ENCODE measurements at regions not wholly inside any gene's neighbourhood (a gene's known extent, or its start where the extent isn't known, plus 50 kb on each side); places are given as distances from the start of the nearest gene placed in this dataset.

GRCh38 chr10:131843881-131844284 lies 56.9 kb upstream of the PPP2R2D start:
- DNase-seq (ENCODE audit: low read depth, low spot score), result no peak
- no peak overlapping the region for H3K27ac ChIP-seq (ENCODE audit: insufficient read depth, low read depth, low read length)
- no peak overlapping the region for H3K4me3 ChIP-seq (replicated peaks in 1 of 3; ENCODE audit: insufficient read depth in 1 of 3, low read depth in 1 of 3, low read length in 3 of 3)
- H3K27me3 ChIP-seq (ENCODE audit: control insufficient read depth in 2 of 2, insufficient read depth in 2 of 2, low read length in 2 of 2), result no peaks in the 10 kb centered on the region
- H3K9ac ChIP-seq (replicated peaks; ENCODE audit: extremely low read depth, insufficient read depth, low read length), result no peak overlapping the region
- intact Hi-C loops (cut with micrococcal nuclease), result no loop called here
- CTCF ChIA-PET, result no interaction called here
- FAIRE-seq, result no peak
- TF ChIP-seq EZH2 (IDR thresholded peaks at IDR 0.05; ENCODE audit: borderline replicate concordance, low read depth, low read length, severe bottlenecking) (no peak), FOS (IDR thresholded peaks at IDR 0.05; ENCODE audit: borderline replicate concordance, insufficient read depth, low read length) (no peak), MAX (IDR thresholded peaks at IDR 0.05; ENCODE audit: insufficient read depth, insufficient read length) (no peak), MYC (IDR thresholded peaks at IDR 0.05; ENCODE audit: low read depth, low read length) (no peak), JUN (IDR thresholded peaks at IDR 0.05; ENCODE audit: borderline replicate concordance, insufficient read depth, insufficient read length, low read depth) (no peak), POLR2A (IDR thresholded peaks at IDR 0.05; ENCODE audit: low read depth, low read length) (no peak), POLR2AphosphoS5 (IDR thresholded peaks at IDR 0.05; ENCODE audit: insufficient read depth, low read depth, low read length) (no peak)
- TF ChIP-seq, protein P1, sequence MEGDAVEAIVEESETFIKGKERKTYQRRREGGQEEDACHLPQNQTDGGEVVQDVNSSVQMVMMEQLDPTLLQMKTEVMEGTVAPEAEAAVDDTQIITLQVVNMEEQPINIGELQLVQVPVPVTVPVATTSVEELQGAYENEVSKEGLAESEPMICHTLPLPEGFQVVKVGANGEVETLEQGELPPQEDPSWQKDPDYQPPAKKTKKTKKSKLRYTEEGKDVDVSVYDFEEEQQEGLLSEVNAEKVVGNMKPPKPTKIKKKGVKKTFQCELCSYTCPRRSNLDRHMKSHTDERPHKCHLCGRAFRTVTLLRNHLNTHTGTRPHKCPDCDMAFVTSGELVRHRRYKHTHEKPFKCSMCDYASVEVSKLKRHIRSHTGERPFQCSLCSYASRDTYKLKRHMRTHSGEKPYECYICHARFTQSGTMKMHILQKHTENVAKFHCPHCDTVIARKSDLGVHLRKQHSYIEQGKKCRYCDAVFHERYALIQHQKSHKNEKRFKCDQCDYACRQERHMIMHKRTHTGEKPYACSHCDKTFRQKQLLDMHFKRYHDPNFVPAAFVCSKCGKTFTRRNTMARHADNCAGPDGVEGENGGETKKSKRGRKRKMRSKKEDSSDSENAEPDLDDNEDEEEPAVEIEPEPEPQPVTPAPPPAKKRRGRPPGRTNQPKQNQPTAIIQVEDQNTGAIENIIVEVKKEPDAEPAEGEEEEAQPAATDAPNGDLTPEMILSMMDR (IDR thresholded peaks at IDR 0.05; ENCODE audit: extremely low read depth in 1 of 2, insufficient read depth in 1 of 2, low read depth in 1 of 2, low read length in 2 of 2), result no peak
- no TSS peak for BruUV-seq (replicated peaks)
- H3K79me2 ChIP-seq (ENCODE audit: control insufficient read depth, insufficient read depth, low read length), result no peaks in the 10 kb centered on the region
- POLR2A ChIA-PET, result no interaction called here
- dilution Hi-C loops (cut with MboI; ENCODE audit: extremely low pct_ligation_motif_present, low sequenced_read_pairs), result no loop called here
- no peaks in the 10 kb centered on the region for H4K20me1 ChIP-seq (replicated peaks; ENCODE audit: control insufficient read depth, extremely low read depth, insufficient read depth, low read length)
- H3K4me1 ChIP-seq (ENCODE audit: control insufficient read depth, extremely low read depth, insufficient read depth, low read length), result no peaks in the 10 kb centered on the region
- no peaks in the 10 kb centered on the region for H3K9me1 ChIP-seq (replicated peaks; ENCODE audit: control insufficient read depth, extremely low read depth, insufficient read depth, low read length)
- H2AFZ ChIP-seq (ENCODE audit: low read depth, low read length), result no peak overlapping the region
- no peaks in the 10 kb centered on the region for H3K36me3 ChIP-seq (ENCODE audit: control insufficient read depth in 2 of 2, extremely low read depth in 1 of 2, insufficient read depth in 2 of 2, low read length in 2 of 2)
- H3K4me2 ChIP-seq (ENCODE audit: insufficient read depth, low read length), result no peak overlapping the region
- H3K9me3 ChIP-seq (replicated peaks; ENCODE audit: control insufficient read depth, insufficient read depth, low read length), result no peaks in the 10 kb centered on the region
